ENCODE measurements at regions not wholly inside any gene's neighbourhood (a gene's known extent, or its start where the extent isn't known, plus 50 kb on each side); places are given as distances from the start of the nearest gene placed in this dataset.

GRCh38 chr6:1496836-1497760 is 107.7 kb downstream of the FOXF2 start:
- Histone ChIP-seq H3K36me3 (ENCODE audit: control insufficient read depth in 1 of 2, insufficient read depth in 2 of 2, low read length in 2 of 2) (no peaks in the 10 kb centered on the region), H3K27ac (ENCODE audit: low read depth, low read length) (no peak overlapping the region), H3K4me1 (ENCODE audit: control insufficient read depth in 1 of 2, insufficient read depth in 2 of 2, low read length in 2 of 2) (no peaks in the 10 kb centered on the region), H3K27me3 (ENCODE audit: control insufficient read depth in 1 of 2, insufficient read depth in 2 of 2, low read length in 2 of 2) (peaks cover 0 to under 1% of the 10 kb centered on the region in 2 donors), H3K9ac (ENCODE audit: low read depth in 1 of 2, low read length in 2 of 2) (no peak overlapping the region), H3K9me3 (ENCODE audit: control insufficient read depth in 1 of 2, low read length in 2 of 2) (peaks cover 0 to 3% of the 10 kb centered on the region in 2 donors), H3K4me3 (ENCODE audit: low read depth in 1 of 2, low read length in 2 of 2) (no peak overlapping the region)

DNA sequence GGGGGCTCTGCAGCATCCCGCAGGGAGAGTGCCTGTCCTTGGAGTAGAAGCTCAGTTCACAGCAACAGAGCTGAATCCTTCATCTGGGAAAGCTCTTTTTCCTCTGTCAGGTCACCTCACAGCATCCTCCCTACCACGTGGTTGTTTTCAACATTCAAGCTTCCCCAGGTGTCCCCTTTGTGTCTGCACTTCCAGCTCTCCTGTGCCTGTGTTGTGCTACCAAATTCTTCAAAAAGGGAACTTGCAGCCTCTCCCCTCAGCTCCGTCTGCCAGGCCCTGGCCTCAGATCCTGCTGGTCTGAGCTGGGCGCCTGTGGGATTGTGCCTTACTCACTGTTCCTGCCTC is 108.4 kb downstream of the FOXF2 start:
- Histone ChIP-seq H3K27me3 (ENCODE audit: control insufficient read depth in 1 of 2, insufficient read depth in 2 of 2, low read length in 2 of 2) (peaks cover 0 to 4% of the 10 kb centered on the region in 2 donors), H3K4me3 (ENCODE audit: low read depth in 1 of 2, low read length in 2 of 2) (no peak overlapping the region), H3K9me3 (ENCODE audit: control insufficient read depth in 1 of 2, low read length in 2 of 2) (peaks cover 0 to 3% of the 10 kb centered on the region in 2 donors), H3K4me1 (ENCODE audit: control insufficient read depth in 1 of 2, insufficient read depth in 2 of 2, low read length in 2 of 2) (no peaks in the 10 kb centered on the region), H3K27ac (ENCODE audit: low read depth, low read length) (no peak overlapping the region), H3K9ac (ENCODE audit: low read depth in 1 of 2, low read length in 2 of 2) (no peak overlapping the region), H3K36me3 (ENCODE audit: control insufficient read depth in 1 of 2, insufficient read depth in 2 of 2, low read length in 2 of 2) (no peaks in the 10 kb centered on the region)

DNA sequence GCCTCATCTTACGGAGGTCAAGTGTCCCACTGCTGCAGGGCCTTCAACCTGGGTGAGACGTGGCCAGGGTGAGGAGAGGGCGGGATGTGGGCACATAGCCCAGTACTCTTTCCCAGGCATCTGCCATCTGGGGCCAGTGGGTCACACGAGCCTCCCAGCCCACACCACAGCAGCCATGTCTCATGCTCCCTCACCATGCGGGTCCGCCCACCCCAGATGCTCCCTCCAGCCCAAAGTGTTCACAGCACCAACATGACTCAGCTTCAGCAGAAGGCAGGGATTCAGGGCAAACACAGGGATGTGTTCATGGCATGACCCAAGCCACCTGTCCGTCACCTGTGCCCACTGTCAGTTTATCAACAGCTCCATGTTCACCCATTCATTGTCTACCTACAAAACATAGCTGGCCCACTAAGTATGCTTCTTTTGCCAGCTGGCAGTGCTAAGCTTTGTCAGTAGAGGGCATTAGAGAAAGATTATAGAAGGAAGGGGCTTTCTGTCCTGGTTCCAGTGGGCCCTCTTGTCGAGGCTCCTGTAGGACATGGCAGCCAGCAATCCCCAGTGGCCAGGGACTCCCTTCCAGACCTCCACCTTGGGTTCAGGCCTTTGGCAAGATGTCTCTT is 109.2 kb downstream of the FOXF2 start:
- peaks cover 0 to 4% of the 10 kb centered on the region in 2 donors for H3K27me3 ChIP-seq (ENCODE audit: control insufficient read depth in 1 of 2, insufficient read depth in 2 of 2, low read length in 2 of 2)
- no peak overlapping the region for H3K9ac ChIP-seq (ENCODE audit: low read depth in 1 of 2, low read length in 2 of 2)
- H3K9me3 ChIP-seq (ENCODE audit: control insufficient read depth in 1 of 2, low read length in 2 of 2): peaks cover 0 to 3% of the 10 kb centered on the region in 2 donors
- H3K4me3 ChIP-seq (ENCODE audit: low read depth in 1 of 2, low read length in 2 of 2): no peak overlapping the region
- no peaks in the 10 kb centered on the region for H3K36me3 ChIP-seq (ENCODE audit: control insufficient read depth in 1 of 2, insufficient read depth in 2 of 2, low read length in 2 of 2)
- H3K27ac ChIP-seq (ENCODE audit: low read depth, low read length): no peak overlapping the region
- H3K4me1 ChIP-seq (ENCODE audit: control insufficient read depth in 1 of 2, insufficient read depth in 2 of 2, low read length in 2 of 2): no peaks in the 10 kb centered on the region

DNA sequence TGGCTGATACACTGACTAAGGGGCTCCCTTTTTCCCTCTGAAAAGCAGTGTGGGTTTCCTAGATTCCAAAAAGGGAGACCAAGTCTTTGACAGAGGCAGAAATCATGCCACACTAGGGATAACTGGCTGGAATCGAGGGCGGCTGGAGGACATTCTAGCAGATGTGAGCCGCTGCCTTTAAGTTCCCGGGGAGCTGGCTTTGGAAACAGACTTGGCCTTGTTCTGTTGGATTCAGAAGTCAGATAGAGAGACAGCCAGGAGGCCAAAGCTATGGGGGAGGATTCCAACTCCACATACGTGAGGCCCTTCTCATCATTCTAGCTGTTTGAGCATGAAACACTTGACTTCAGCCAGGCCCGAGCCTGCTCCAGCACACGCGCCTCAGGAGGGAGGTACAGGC is 109.9 kb upstream of the FOXC1 start:
- Histone ChIP-seq H3K36me3 (ENCODE audit: control insufficient read depth in 1 of 2, insufficient read depth in 2 of 2, low read length in 2 of 2) (no peaks in the 10 kb centered on the region), H3K9ac (ENCODE audit: low read depth in 1 of 2, low read length in 2 of 2) (no peak overlapping the region), H3K9me3 (ENCODE audit: control insufficient read depth in 1 of 2, low read length in 2 of 2) (peaks cover 0 to 3% of the 10 kb centered on the region in 2 donors), H3K4me3 (ENCODE audit: low read depth in 1 of 2, low read length in 2 of 2) (no peak overlapping the region), H3K27me3 (ENCODE audit: control insufficient read depth in 1 of 2, insufficient read depth in 2 of 2, low read length in 2 of 2) (peaks cover 0 to 4% of the 10 kb centered on the region in 2 donors), H3K4me1 (ENCODE audit: control insufficient read depth in 1 of 2, insufficient read depth in 2 of 2, low read length in 2 of 2) (no peaks in the 10 kb centered on the region), H3K27ac (ENCODE audit: low read depth, low read length) (no peak overlapping the region)

GRCh38 chr6:1500913-1501312 is 108.8 kb upstream of the FOXC1 start:
- no peak overlapping the region for H3K9ac ChIP-seq (ENCODE audit: low read depth in 1 of 2, low read length in 2 of 2)
- H3K4me1 ChIP-seq (ENCODE audit: control insufficient read depth in 1 of 2, insufficient read depth in 2 of 2, low read length in 2 of 2): no peaks in the 10 kb centered on the region
- peaks cover 0 to under 1% of the 10 kb centered on the region in 2 donors for H3K9me3 ChIP-seq (ENCODE audit: control insufficient read depth in 1 of 2, low read length in 2 of 2)
- H3K4me3 ChIP-seq (ENCODE audit: low read depth in 1 of 2, low read length in 2 of 2): no peak overlapping the region
- H3K27me3 ChIP-seq (ENCODE audit: control insufficient read depth in 1 of 2, insufficient read depth in 2 of 2, low read length in 2 of 2): peaks cover 0 to 4% of the 10 kb centered on the region in 2 donors
- H3K27ac ChIP-seq (ENCODE audit: low read depth, low read length): no peak overlapping the region
- no peaks in the 10 kb centered on the region for H3K36me3 ChIP-seq (ENCODE audit: control insufficient read depth in 1 of 2, insufficient read depth in 2 of 2, low read length in 2 of 2)

- H3K27me3 ChIP-seq (ENCODE audit: control insufficient read depth in 1 of 2, insufficient read depth in 2 of 2, low read length in 2 of 2): peaks cover 0 to 4% of the 10 kb centered on the region in 2 donors
- H3K9ac ChIP-seq (ENCODE audit: low read depth in 1 of 2, low read length in 2 of 2): no peak overlapping the region
- no peak overlapping the region for H3K27ac ChIP-seq (ENCODE audit: low read depth, low read length)
- H3K4me1 ChIP-seq (ENCODE audit: control insufficient read depth in 1 of 2, insufficient read depth in 2 of 2, low read length in 2 of 2): no peaks in the 10 kb centered on the region
- H3K4me3 ChIP-seq (ENCODE audit: low read depth in 1 of 2, low read length in 2 of 2): no peak overlapping the region
- no peaks in the 10 kb centered on the region for H3K9me3 ChIP-seq (ENCODE audit: control insufficient read depth in 1 of 2, low read length in 2 of 2)
- no peaks in the 10 kb centered on the region for H3K36me3 ChIP-seq (ENCODE audit: control insufficient read depth in 1 of 2, insufficient read depth in 2 of 2, low read length in 2 of 2)
Observed at GRCh38 chr6:1502041-1502440, 107.7 kb upstream of the FOXC1 start.

GRCh38 chr6:1503811-1504210 is 105.9 kb upstream of the FOXC1 start:
- Histone ChIP-seq H3K9ac (ENCODE audit: low read depth in 1 of 2, low read length in 2 of 2) (no peak overlapping the region), H3K27ac (ENCODE audit: low read depth, low read length) (no peak overlapping the region), H3K36me3 (ENCODE audit: control insufficient read depth in 1 of 2, insufficient read depth in 2 of 2, low read length in 2 of 2) (no peaks in the 10 kb centered on the region), H3K9me3 (ENCODE audit: control insufficient read depth in 1 of 2, low read length in 2 of 2) (no peaks in the 10 kb centered on the region), H3K4me1 (ENCODE audit: control insufficient read depth in 1 of 2, insufficient read depth in 2 of 2, low read length in 2 of 2) (no peaks in the 10 kb centered on the region), H3K4me3 (ENCODE audit: low read depth in 1 of 2, low read length in 2 of 2) (no peak overlapping the region), H3K27me3 (ENCODE audit: control insufficient read depth in 1 of 2, insufficient read depth in 2 of 2, low read length in 2 of 2) (peaks cover 0 to 4% of the 10 kb centered on the region in 2 donors)

- Histone ChIP-seq H3K4me3 (ENCODE audit: low read depth in 1 of 2, low read length in 2 of 2) (no peak overlapping the region), H3K9ac (ENCODE audit: low read depth in 1 of 2, low read length in 2 of 2) (no peak overlapping the region), H3K36me3 (ENCODE audit: control insufficient read depth in 1 of 2, insufficient read depth in 2 of 2, low read length in 2 of 2) (no peaks in the 10 kb centered on the region), H3K27me3 (ENCODE audit: control insufficient read depth in 1 of 2, insufficient read depth in 2 of 2, low read length in 2 of 2) (peaks cover 0 to 4% of the 10 kb centered on the region in 2 donors), H3K9me3 (ENCODE audit: control insufficient read depth in 1 of 2, low read length in 2 of 2) (no peaks in the 10 kb centered on the region), H3K4me1 (ENCODE audit: control insufficient read depth in 1 of 2, insufficient read depth in 2 of 2, low read length in 2 of 2) (no peaks in the 10 kb centered on the region), H3K27ac (ENCODE audit: low read depth, low read length) (no peak overlapping the region)
Observed at GRCh38 chr6:1504465-1504864, 105.2 kb upstream of the FOXC1 start.

- H3K4me3 ChIP-seq (ENCODE audit: low read depth in 1 of 2, low read length in 2 of 2): no peak overlapping the region
- H3K4me1 ChIP-seq (ENCODE audit: control insufficient read depth in 1 of 2, insufficient read depth in 2 of 2, low read length in 2 of 2): no peaks in the 10 kb centered on the region
- no peak overlapping the region for H3K9ac ChIP-seq (ENCODE audit: low read depth in 1 of 2, low read length in 2 of 2)
- H3K27ac ChIP-seq (ENCODE audit: low read depth, low read length): no peak overlapping the region
- H3K9me3 ChIP-seq (ENCODE audit: control insufficient read depth in 1 of 2, low read length in 2 of 2): no peaks in the 10 kb centered on the region
- H3K27me3 ChIP-seq (ENCODE audit: control insufficient read depth in 1 of 2, insufficient read depth in 2 of 2, low read length in 2 of 2): peaks cover 4 to 12% of the 10 kb centered on the region in 2 donors
- no peaks in the 10 kb centered on the region for H3K36me3 ChIP-seq (ENCODE audit: control insufficient read depth in 1 of 2, insufficient read depth in 2 of 2, low read length in 2 of 2)
Observed at GRCh38 chr6:1507251-1507650, 102.5 kb upstream of the FOXC1 start.

GRCh38 chr6:1509241-1509640 is 100.5 kb upstream of the FOXC1 start:
- H3K4me1 ChIP-seq (ENCODE audit: control insufficient read depth in 1 of 2, insufficient read depth in 2 of 2, low read length in 2 of 2): no peaks in the 10 kb centered on the region
- H3K36me3 ChIP-seq (ENCODE audit: control insufficient read depth in 1 of 2, insufficient read depth in 2 of 2, low read length in 2 of 2): no peaks in the 10 kb centered on the region
- H3K9ac ChIP-seq (ENCODE audit: low read depth in 1 of 2, low read length in 2 of 2): no peak overlapping the region
- no peaks in the 10 kb centered on the region for H3K9me3 ChIP-seq (ENCODE audit: control insufficient read depth in 1 of 2, low read length in 2 of 2)
- peaks cover 10% of the 10 kb centered on the region in 2 donors for H3K27me3 ChIP-seq (ENCODE audit: control insufficient read depth in 1 of 2, insufficient read depth in 2 of 2, low read length in 2 of 2)
- no peak overlapping the region for H3K27ac ChIP-seq (ENCODE audit: low read depth, low read length)
- no peak overlapping the region for H3K4me3 ChIP-seq (ENCODE audit: low read depth in 1 of 2, low read length in 2 of 2)

Measured in duodenal mucosa (tissue), 2 donors.